HG02623 (cell line): ENCODE measurements at regions not wholly inside any gene's neighbourhood (a gene's known extent, or its start where the extent isn't known, plus 50 kb on each side); places are given as distances from the start of the nearest gene placed in this dataset.

ENCODE experiments used
- ATAC-seq: cut with Tn5 transposase; IDR thresholded peaks from one replicate; pipeline ENCODE4 v1.9.1; 2021; ENCODE audit warnings: moderate library complexity; ENCODE audit not compliant: unreplicated experiment

DNA sequence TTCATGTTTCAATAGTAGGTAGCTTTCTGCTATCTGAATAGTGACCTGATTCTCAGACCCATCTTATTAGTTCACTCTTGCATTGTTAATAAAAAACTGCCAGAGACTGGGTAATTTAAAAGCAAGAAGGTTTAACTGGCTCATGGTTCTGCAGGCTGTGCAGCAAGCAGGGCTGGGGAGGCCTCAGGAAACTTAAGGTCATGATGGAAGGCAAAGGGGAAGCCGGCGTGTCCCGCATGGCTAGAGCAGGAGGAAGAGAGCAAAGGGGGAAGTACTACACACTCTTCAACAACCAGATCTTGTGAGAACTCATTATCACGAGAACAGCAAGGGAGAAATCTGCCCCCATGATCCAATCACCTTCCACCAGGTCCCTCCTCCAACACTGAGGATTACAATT is 185.2 kb upstream of the PITRM1 start:
- no peak for ATAC-seq

DNA sequence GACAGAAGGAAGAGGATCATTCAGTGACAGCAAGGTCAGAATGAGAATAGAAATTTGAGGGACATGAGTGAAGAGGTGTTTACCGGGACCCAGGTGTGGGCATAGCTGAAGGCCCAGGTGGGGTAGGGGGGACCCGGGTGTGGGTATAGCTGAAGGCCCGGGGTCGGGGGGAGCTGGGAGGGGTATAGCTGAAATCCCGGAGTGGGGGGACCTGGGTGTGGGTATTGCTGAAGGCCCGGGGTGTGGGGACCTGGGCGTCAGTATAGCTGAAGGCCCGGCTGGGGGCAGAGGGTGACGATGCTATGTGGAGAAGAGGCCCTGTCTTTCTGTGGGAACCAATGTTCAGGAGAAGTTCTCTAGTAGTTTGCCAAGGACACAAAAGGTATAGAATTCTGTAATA is 183.0 kb upstream of the PITRM1 start:
- no peak for ATAC-seq

DNA sequence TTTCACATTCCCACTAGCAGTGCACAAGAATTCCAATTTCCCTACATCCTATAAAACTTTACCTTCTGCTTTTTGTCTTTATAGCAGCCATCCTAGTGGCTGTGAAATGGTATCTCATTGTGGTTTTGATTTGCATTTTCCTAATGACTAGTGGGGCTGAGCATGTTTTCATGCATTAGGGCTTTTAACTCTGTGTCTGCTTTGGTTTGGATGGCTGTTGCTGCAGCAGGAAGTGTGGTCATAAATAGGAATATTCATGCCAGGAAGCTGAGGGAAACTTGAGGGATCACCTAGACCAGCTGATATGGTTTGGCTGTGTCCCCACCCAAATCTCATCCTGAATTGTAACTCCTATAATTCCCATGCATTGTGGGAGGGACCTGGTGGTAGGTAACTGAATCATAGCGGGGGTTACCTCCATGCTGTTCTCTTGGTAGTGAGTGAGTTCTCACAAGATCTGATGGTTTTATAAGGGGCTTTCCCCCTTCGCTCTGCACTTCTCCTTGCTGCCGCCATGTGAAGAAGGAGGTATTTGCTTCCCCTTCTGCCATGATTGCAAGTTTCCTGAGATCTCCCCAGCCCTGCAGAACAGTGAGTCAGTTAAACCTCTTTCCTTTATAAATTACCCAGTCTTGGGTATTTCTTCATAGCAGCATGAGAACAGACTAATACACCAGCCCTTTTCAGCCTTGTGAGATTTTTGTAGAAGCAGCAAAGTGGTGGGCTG is 181.8 kb upstream of the PITRM1 start:
- ATAC-seq: no peak

DNA sequence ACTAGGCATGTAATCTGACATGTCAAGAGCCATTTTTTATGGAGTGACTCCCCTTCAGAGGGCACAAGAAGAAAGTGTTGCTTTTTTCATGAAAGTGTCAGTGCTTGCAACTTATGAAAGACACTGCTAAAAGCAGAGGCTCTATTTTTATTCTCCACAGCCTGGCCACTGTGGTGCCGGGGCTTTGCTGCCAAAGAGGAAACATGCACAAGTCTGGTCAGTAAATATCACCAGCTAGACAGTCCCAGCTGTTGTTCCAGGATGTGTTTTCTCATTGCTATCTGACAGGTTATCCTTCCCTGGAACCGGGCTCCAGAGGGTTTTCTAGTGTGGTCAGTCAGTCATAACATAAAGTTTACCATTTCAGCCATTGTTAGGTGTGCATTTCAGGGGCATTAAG is 180.7 kb upstream of the PITRM1 start:
- no peak for ATAC-seq

DNA sequence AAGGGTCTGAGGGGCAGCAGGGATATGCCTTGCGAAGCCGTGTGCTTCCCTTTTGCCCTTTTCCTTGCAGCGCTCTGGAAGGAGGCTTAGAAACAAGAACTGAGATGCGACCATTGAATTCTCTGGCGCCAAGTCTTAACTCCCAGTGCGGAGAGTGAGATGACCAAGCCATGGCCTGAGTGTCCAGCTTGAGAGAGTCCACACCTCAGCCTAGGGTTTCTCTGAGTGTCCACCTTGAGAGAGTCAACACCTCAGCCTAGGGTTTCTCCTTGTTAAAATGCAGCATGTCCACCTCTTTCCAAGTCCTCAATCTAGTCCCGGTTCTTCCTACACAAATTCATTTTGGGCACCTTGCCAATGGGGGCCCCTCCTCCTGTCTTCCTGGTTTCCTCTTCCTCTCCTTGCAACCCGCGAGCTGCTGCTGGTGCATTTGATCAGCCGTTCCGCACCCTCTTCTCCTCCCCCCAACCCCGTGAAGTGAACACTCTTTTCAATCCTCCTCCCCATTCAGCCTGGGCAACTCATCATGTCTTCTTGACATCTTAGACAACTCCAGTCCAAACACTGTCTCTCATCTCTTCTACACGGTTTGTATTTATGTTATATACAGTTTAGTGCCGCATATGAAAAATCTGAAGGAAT is 178.2 kb upstream of the PITRM1 start:
- no peak for ATAC-seq

DNA sequence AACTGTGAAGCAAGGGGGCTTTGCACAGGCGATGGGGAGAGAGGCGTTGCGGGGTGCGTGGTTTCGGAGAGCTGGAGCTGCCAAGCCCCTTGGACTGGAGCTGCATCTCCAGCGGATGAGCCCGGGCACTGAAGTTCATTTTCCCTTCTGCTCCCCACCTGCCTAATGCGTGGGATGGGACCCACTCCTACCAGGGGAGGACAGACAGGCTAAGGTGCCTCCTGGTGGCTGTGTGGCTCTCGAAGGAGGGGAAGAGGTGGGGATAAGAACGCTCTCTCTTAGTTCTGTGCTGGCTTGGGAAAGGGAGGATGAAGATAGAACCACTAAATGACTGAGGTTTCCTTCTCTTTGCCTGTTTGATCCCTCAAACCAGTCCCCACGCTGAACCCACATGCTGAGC is 177.6 kb upstream of the PITRM1 start:
- no peak for ATAC-seq

DNA sequence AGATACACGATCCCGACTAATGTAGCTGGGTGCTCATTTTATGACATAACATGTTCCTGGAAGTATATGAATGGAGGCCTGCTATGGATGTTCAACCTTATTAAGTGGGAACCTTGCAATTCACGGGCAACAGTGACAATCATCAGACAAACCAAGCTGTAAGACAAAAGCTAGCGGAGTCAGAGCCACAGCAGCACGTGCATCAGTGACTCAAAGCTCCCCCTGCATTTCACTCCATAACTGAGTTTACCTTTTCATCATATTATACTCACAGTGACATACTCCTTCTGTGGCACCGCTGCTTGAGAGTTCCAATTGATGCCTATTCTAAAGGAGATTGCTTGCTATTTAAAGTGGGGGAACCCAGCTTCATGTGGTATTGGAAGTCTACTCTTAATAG is 176.0 kb upstream of the PITRM1 start:
- ATAC-seq: no peak

DNA sequence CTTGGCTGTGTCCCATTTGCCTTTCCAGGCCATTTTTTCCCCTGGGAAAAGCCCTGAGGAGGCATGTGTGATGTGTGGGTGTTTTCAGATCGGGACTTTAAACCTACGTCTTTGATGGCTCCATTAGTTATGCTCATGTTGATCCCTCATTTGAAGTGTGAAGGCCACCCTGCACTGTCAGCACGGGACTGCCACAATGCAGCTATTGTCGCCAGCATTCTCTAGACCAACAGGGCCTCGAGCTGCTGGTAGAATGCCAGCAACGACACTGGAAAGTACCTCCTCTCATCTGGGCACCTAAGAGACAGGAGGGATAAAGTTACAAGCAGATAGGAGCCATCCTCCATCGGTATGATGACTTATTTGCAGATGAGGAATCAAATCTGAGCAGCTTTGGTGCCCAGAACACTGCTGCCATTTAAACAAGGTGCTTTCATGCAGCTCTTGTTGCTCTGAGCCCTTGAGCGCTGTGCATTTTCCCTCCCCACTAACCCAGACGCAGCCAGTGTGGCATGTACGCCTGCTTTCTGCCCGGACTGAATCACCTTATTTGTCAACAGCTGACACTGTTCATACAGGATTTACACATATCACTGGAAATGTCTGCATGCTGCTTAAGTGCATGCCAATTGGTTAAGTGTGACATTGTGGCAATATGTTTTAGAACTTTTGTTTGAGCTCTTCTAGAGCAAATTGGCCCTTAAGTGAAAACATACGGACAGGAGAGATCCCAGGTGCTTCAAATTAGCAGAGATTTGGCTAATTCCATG is 175.0 kb upstream of the PITRM1 start:
- ATAC-seq: no peak

DNA sequence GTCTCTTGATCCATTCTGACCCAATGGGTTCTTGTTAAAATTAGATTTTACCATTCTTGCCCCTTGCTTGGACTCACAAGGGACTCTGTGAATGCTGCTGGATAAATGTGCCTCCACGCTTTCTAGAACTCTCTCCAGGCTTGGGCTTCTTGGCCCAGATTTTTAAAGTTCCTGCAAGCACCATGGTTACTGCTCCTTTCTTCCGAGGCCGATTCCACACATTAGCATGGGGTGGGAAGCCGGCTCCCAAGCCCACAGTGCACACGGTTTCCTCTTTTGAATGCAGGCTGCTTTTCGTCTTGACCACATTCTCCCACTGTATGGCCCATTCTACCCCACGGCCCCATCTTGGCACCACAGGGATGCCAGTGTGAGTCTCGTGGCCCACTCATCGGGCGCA is 174.3 kb upstream of the PITRM1 start:
- ATAC-seq: no peak

DNA sequence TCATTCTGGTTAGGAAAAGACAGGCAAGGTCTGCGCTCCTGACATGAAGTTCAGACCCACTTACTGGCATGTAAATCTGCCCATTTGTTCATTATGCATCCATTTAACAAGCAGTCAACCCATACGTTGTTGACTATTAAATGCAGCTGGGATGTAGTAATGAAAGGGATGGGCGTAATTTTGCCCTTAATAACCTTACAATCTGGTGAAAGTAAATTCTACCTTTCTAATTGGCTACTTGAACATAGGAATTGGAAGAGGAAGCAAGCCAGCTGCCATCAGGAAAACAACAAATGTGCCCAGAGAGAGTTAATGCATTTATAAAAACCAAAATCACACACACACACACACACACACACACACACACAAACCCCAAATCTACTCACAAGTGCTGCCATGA is 170.2 kb upstream of the PITRM1 start:
- no peak for ATAC-seq

DNA sequence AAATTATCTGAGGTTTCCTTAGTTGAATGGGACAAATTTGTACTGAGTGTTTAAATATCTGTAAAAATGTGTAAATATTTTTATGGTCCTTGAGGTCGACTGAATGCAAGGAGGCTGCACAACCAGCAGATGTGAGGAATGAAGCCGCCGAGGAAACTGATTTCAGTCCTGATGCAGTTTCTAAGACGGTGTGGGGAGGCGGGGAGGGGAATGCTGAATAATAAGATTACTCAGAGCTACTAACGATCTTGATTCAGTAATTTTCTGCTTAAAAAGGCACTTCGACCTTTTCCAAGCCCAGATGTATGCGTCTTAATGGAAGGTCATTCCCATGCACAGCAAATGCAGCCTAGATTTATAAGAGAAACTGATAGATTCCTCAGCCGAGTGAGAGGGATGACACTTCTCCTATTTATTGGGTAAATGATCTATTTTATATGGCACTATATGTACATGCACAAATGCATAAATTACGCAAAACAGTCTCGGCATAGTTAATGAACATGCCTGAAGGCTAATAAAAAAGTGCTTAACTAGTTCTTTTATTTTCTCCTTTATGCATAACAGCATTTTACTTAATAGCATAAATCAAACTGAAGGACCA is 167.6 kb upstream of the PITRM1 start:
- ATAC-seq: no peak

DNA sequence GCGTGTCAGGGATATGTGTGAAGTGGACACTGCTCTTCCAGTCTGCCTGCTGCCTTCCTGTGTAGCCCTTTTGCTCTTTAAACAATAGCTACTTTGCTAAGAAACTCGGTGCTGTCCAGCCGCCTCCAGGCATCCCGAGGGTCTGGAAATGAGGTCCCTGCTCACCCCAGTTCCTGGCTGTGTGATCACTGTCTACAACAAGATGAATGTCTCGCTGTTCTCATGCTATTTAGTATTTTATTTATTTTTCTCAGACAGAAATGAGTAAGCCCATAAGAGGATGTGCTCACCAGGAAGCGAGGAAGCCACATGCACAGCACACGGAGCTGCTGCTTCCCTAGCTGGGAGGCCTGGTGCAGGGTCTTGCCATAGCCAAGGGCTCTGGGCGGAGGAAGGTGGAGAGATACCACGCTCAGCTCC is 167.0 kb upstream of the PITRM1 start:
- no peak for ATAC-seq

DNA sequence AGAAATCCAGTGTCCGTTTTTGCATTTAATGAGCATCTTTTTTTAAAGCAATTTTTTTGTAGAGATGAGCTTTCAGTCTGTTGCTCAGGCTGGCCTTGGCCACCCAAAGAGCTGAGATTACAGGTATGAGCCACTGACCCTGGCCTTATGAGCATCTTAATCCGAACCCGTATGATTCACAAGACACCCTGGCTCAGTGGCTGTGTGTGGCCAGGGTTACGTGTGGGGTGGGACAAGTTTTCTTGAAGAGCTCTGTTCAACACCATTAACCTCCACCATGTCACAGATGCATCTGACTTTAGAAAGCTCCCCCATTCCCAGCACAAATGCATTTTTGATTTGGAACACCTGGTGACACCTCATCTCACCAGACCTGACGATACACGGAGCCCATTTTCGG is 166.5 kb upstream of the PITRM1 start:
- no peak for ATAC-seq

DNA sequence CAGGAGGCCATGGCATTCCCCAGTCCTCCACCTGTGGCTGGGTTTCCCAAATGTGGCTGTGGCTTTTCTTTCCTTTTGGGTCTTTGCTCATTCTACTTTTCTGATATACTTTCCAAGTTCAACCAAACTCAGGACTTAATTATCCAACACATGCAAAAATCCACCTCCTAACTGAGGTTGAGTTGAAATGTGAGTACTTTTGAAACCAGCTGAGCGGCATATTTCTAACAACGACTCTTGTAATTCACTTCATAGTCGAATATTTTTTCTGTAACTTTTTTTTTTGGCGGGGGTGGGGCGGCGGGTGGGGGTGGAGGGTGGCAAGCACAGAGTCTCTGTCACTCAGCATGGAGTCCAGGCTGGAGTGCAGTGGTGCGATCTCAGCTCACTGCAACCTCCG is 165.2 kb upstream of the PITRM1 start:
- no peak for ATAC-seq

DNA sequence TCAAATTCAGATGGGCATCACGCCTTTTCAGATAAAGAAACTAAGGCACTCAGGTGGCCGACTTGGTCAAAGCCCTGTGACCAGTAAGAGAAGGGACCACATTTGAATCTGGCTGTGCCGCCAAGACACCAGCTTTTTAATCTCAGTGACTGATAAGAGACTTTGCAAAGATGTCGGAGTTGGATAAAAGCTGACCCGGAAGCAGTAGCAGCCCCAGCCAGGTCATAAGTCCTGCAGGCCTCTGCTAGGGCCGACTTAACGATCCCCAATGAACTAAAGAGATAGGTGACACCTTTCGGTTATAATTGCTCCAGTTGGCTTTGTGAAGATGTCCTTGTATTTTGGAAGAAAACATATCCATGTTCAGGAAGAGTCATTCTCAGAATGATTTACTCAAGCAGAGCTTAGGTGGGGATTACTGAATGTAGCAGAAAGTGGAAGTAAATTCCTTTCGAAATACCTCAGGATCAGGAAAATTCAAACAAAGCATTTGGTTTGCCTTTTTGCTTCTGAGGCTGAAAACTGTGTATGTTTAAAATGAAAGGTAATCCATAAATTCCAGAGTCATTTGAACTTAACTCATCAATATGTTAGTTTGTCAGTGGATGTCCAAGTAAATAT is 164.2 kb upstream of the PITRM1 start:
- ATAC-seq: no peak

DNA sequence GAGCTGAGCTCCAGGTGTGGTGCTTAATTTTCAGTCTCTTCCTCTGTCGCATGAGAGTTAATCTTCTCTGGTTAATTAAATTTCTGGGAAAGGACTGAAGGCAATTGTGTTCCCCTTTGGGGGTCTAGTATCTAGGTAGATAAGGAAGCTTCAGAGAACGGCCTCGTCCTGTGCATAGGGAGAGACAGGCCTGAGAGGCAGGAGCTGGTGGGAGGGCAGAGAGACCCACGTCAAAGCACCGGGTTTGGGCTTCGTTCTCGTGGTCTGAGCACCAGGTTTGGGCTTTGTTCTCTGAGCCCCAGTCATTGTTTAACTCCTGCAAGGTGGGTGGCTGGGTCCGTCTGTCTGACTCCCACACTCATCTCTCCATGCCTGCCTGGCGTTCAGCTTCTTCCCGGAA is 160.8 kb upstream of the PITRM1 start:
- ATAC-seq: no peak

DNA sequence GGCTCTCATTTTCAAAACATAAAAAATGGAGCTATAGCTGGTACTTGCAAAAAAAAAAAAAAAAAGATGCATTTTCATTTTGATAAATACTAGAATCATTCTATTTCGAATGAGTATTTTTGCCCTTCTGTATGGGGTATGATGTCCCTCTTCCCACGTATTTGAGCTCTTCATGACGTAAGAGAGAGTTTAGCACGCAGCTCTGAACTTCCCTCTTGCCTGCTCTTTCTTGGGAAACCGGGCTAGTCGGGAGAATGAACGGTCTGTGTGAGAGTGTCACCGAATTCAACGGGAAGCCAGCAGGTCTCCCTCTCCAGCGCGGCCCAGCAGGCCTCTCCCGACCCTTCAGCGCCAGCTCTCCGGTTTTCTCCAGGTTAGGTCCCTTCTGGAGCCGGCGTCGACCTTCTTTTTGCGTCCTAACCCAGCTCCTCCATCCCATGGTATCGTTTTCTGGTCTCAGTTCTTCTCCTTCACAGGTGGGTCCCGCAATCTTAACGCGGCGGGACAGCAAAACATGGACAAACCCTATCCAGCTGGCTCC is 159.2 kb upstream of the PITRM1 start:
- no peak for ATAC-seq

DNA sequence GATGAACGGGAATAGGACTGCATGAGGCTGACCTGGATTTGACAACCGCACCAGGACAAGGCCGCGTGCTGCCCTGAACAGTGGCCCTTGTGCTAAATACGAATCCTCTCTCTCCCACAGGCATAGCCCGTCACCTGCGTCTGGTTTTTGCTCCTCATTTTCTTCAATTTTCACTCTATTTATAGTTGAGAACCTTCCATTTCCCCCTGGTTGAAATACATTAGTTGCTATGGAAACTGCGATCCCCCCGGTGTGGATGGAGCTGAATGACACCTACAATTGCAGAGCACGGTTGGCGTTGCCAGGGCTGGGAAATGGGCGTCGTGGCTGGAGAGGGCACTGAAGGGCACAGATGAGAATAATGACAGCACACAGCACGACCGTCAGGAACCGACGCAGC is 158.6 kb upstream of the PITRM1 start:
- ATAC-seq: no peak

DNA sequence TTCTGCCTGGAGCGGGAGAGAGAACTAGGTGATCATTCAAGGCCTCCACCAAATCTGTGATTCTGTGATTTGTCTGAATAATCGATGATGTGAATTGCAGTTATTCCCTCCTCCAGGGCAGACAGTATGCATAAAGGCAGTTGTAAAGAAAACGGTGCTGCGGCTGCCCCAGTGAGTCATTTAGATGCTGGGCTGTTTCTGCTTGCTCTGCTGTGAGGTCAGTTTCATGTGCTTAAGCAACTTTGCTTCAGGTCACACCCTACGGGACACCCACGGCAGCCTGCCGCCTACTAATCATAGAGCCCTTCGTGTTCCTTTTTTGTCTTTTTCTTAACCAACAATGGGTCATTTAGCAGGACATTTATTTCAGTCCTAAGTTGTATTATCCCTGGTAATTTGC is 158.1 kb upstream of the PITRM1 start:
- no peak for ATAC-seq

DNA sequence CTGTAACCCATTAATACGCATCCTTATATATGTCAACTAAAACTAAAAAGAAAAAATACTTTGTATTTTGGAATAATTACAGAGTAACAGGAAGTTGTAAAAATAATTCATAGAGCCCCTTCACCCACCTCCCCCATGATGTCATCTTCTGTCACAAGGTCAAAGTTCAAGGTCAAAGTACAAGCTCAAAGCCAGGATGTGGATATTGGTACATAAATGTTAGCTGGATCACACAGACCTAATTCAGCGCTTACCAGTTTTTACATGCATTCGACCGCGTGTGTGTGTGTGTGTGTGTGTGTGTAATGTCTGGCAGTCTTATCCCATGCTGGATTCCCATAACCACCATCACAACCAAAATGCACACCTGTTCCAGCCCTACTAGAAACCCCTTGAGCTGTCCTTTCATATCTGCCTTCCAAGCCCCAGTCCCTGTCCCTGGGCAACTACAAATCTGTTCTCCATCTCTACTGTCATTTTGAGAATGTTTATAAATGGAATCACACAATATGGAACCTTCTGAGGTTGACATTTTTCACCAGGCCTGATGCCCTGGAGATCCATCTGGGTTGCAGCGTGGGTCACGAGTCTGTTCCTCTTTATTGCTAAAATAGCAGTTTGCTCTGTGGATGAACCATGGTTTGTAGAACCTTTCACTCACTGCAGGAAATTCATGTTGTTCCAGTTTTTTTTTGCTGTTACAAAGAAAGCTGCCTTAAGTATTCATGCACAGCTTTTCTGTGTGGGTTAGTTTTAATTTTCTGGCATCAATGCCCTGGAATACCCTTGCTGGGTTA is 153.6 kb upstream of the PITRM1 start:
- ATAC-seq: no peak
